ENCODE measurements at regions not wholly inside any gene's neighbourhood (a gene's known extent, or its start where the extent isn't known, plus 50 kb on each side); places are given as distances from the start of the nearest gene placed in this dataset.

GRCh38 chr10:50997461-50997860, 76.8 kb upstream of the PRKG1 start:
- Histone ChIP-seq H3K4me2 (ENCODE audit: low read depth, low read length) (no peak overlapping the region), H3K4me1 (ENCODE audit: low read length) (no peaks in the 10 kb centered on the region), H3K4me3 (ENCODE audit: low read length) (no peak overlapping the region), H3K9me3 (replicated peaks; ENCODE audit: insufficient read depth, low read length) (no peaks in the 10 kb centered on the region), H3K36me3 (replicated peaks; ENCODE audit: insufficient read depth, low read length) (no peaks in the 10 kb centered on the region), H3K27me3 (replicated peaks; ENCODE audit: insufficient read depth, low read length) (no peaks in the 10 kb centered on the region), H3K9me2 (replicated peaks; ENCODE audit: insufficient read depth, low read length) (no peaks in the 10 kb centered on the region), H3K9ac (ENCODE audit: low read length) (no peak overlapping the region), H2AFZ (ENCODE audit: low read length) (no peak overlapping the region), H3K27ac (ENCODE audit: low read length) (no peak overlapping the region), H3K79me2 (ENCODE audit: low read length) (no peaks in the 10 kb centered on the region), H4K20me1 (ENCODE audit: insufficient read depth, low read length) (no peaks in the 10 kb centered on the region), H3F3A (ENCODE audit: insufficient read depth, low read length) (no peaks in the 10 kb centered on the region)
- no peak for DNase-seq
- TF ChIP-seq EZH2 (optimal IDR thresholded peaks at IDR 0.05; ENCODE audit: low read depth, low read length) (no peak), CTCF (IDR thresholded peaks at IDR 0.05; ENCODE audit: low read length) (no peak), EZH2phosphoT487 (IDR thresholded peaks at IDR 0.05; ENCODE audit: low read length) (no peak)

- Histone ChIP-seq H3K9ac (ENCODE audit: low read length) (no peak overlapping the region), H3K27me3 (replicated peaks; ENCODE audit: insufficient read depth, low read length) (no peaks in the 10 kb centered on the region), H2AFZ (ENCODE audit: low read length) (no peak overlapping the region), H3K9me3 (replicated peaks; ENCODE audit: insufficient read depth, low read length) (no peaks in the 10 kb centered on the region), H3K79me2 (ENCODE audit: low read length) (no peaks in the 10 kb centered on the region), H3K27ac (ENCODE audit: low read length) (no peak overlapping the region), H3K9me2 (replicated peaks; ENCODE audit: insufficient read depth, low read length) (no peaks in the 10 kb centered on the region), H3K4me2 (ENCODE audit: low read depth, low read length) (no peak overlapping the region), H3K4me3 (ENCODE audit: low read length) (no peak overlapping the region), H3K36me3 (replicated peaks; ENCODE audit: insufficient read depth, low read length) (no peaks in the 10 kb centered on the region), H3K4me1 (ENCODE audit: low read length) (no peaks in the 10 kb centered on the region), H4K20me1 (ENCODE audit: insufficient read depth, low read length) (no peaks in the 10 kb centered on the region), H3F3A (ENCODE audit: insufficient read depth, low read length) (no peaks in the 10 kb centered on the region)
- TF ChIP-seq CTCF (IDR thresholded peaks at IDR 0.05; ENCODE audit: low read length) (no peak), EZH2 (optimal IDR thresholded peaks at IDR 0.05; ENCODE audit: low read depth, low read length) (no peak), EZH2phosphoT487 (IDR thresholded peaks at IDR 0.05; ENCODE audit: low read length) (no peak)
- no peak for DNase-seq
Observed at GRCh38 chr10:50999163-50999562, 75.1 kb upstream of the PRKG1 start.

- Histone ChIP-seq H3K27me3 (replicated peaks; ENCODE audit: insufficient read depth, low read length) (no peaks in the 10 kb centered on the region), H3K36me3 (replicated peaks; ENCODE audit: insufficient read depth, low read length) (no peaks in the 10 kb centered on the region), H3K9me3 (replicated peaks; ENCODE audit: insufficient read depth, low read length) (no peaks in the 10 kb centered on the region), H3K9me2 (replicated peaks; ENCODE audit: insufficient read depth, low read length) (no peaks in the 10 kb centered on the region), H3K4me2 (ENCODE audit: low read depth, low read length) (no peak overlapping the region), H3K9ac (ENCODE audit: low read length) (no peak overlapping the region), H4K20me1 (ENCODE audit: insufficient read depth, low read length) (no peaks in the 10 kb centered on the region), H3F3A (ENCODE audit: insufficient read depth, low read length) (no peaks in the 10 kb centered on the region), H3K4me1 (ENCODE audit: low read length) (no peaks in the 10 kb centered on the region), H3K27ac (ENCODE audit: low read length) (no peak overlapping the region), H2AFZ (ENCODE audit: low read length) (no peak overlapping the region), H3K79me2 (ENCODE audit: low read length) (no peaks in the 10 kb centered on the region), H3K4me3 (ENCODE audit: low read length) (no peak overlapping the region)
- DNase-seq = no peak
- TF ChIP-seq EZH2phosphoT487 (IDR thresholded peaks at IDR 0.05; ENCODE audit: low read length) = no peak
- TF ChIP-seq EZH2 (optimal IDR thresholded peaks at IDR 0.05; ENCODE audit: low read depth, low read length) = no peak
- no peak for TF ChIP-seq CTCF (IDR thresholded peaks at IDR 0.05; ENCODE audit: low read length)
Observed at GRCh38 chr10:51000164-51000563, 74.1 kb upstream of the PRKG1 start.
